ENCODE measurements at regions not wholly inside any gene's neighbourhood (a gene's known extent, or its start where the extent isn't known, plus 50 kb on each side); places are given as distances from the start of the nearest gene placed in this dataset.

GRCh38 chr18:76139844-76140243 is 355.2 kb downstream of the ZNF516 start:
- no peak for TF ChIP-seq YY1 (IDR thresholded peaks at IDR 0.05; ENCODE audit: borderline replicate concordance in 1 of 3, control insufficient read depth in 1 of 3, extremely low read depth in 1 of 3, insufficient read depth in 3 of 3, insufficient read length in 1 of 3, insufficient replicate concordance in 2 of 3, low read depth in 1 of 3, low read length in 2 of 3)
- no peak for TF ChIP-seq JUN (IDR thresholded peaks at IDR 0.05; ENCODE audit: borderline replicate concordance, low read depth, low read length)
- TF ChIP-seq JUN (CRISPR knock-in tag; IDR thresholded peaks at IDR 0.05; ENCODE audit: borderline replicate concordance): no peak
- TF ChIP-seq ZFP36 (IDR thresholded peaks at IDR 0.05; ENCODE audit: low read depth, low read length, partially characterized antibody): no peak
- TF ChIP-seq POLR2A (conservative IDR thresholded peaks at IDR 0.05): no peak
- TF ChIP-seq ARHGAP35 (IDR thresholded peaks at IDR 0.05; ENCODE audit: partially characterized antibody): no peak
- TF ChIP-seq HDAC6 (IDR thresholded peaks at IDR 0.05; ENCODE audit: low read depth, low read length): no peak

All from K562 (cell line).